GM19240 (cell line): ENCODE measurements at regions not wholly inside any gene's neighbourhood (a gene's known extent, or its start where the extent isn't known, plus 50 kb on each side); places are given as distances from the start of the nearest gene placed in this dataset.
A peak's percentile ranks its signal among the peaks of the same experiment; 100 is the strongest.

Experiments
- DNase-seq: peaks from one replicate; pipeline ENCODE4 v3.0.0; 2011; ENCODE audit warnings: low spot score; ENCODE audit not compliant: insufficient read length

DNA sequence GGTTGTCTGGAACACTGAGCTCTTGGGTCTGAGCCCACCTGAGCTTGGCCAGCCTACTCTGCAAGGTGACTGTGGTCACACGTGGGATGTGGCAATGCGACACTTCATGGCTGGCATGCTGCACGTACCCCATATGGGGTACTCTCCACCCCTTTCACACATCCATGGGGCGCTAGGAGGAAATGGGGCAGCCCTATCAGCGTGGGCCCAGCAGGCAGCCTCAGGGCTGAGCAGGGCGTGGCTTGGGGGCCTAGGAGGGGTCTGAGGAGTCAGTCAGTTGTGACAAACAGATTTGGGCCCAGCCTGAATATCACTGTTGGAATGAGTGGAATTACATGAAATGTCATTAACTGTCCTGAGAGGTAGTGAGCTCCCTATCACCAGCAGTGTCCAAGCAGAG is 82.3 kb upstream of the LINGO1 start:
- no peak for DNase-seq

DNA sequence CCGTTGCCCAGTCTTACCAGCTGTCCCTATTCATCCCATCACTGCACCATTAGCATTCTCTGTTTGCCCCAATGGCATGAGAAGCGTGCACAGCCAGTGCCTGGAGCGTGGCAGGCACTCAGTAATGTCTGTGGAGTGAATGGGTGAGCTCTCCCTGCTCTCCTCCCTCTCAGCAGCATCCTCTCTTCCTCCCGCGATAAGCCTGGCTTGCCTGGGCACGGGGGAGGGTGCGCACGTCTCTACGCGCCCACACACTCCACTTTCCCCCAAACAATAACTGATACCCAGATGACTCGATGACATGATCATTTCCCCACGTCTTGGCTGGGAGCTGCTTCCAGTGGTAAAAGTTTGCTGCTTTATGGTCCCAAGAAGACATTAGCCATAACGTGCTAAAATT is 81.8 kb upstream of the LINGO1 start:
- DNase-seq, result no peak

DNA sequence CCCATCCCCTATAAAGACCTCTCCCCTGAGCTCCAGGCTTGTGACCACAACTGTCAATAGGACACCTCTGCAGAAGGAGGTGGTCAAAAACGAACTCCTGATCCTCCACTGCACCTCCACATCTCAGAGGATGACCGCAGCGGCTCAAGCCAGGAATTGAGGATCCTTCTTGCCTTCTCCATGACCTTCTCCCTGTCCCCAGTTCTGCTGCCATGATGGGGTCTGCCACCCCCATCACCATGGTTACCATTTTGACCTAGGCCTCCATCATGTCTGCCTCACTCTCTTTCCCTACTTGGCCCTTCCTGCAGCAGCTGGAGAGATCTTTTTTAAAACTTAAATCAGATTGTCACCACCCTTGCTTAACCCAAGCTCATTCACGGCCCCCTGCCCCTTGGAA is 81.3 kb upstream of the LINGO1 start:
- DNase-seq, result no peak

DNA sequence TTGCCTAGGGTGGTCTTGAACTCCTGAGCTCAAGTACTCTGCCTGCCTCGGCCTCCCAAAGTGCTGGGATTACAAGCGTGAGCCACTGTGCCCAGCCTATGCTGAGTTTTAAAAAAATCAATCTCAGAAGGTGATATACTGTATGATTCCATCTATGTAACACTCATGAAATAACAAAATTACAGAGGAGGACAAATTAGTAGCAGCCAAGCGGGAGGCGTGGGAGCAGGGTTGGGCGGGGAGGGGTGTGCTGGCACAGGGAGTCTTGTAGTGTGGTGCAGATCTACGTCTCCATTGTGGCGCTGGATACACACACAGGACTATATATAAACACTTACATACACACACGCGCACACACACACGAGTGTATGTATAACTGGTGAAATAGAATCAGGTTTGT is 80.6 kb upstream of the LINGO1 start:
- no peak for DNase-seq

- DNase-seq, result no peak
Measured at GRCh38 chr15:77712438-77712837, 79.7 kb upstream of the LINGO1 start.

DNA sequence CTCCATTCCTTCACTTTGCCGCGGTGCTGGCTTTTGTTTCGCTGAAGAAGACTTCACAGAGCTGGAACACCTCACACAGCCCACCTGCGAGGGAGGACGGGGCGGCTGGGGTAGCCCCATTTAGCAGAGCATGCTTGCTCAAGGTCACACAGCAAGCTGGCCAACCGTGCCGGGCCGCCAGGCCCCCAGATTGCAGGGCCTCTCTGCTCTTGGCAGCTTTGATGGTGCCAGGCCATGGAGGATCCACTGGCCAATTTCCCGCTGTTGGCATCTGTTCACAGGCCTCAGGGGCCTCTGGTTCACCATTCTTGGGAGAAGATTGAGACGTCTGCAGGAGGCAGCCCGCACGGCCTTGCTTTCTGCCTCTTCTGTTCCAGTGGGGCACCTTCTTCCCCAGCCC is 77.9 kb upstream of the LINGO1 start:
- DNase-seq, result no peak

- no peak for DNase-seq
Measured at GRCh38 chr15:77710206-77710605, 77.5 kb upstream of the LINGO1 start.

- no peak for DNase-seq
Measured at GRCh38 chr15:77709135-77709886, 76.6 kb upstream of the LINGO1 start.

DNA sequence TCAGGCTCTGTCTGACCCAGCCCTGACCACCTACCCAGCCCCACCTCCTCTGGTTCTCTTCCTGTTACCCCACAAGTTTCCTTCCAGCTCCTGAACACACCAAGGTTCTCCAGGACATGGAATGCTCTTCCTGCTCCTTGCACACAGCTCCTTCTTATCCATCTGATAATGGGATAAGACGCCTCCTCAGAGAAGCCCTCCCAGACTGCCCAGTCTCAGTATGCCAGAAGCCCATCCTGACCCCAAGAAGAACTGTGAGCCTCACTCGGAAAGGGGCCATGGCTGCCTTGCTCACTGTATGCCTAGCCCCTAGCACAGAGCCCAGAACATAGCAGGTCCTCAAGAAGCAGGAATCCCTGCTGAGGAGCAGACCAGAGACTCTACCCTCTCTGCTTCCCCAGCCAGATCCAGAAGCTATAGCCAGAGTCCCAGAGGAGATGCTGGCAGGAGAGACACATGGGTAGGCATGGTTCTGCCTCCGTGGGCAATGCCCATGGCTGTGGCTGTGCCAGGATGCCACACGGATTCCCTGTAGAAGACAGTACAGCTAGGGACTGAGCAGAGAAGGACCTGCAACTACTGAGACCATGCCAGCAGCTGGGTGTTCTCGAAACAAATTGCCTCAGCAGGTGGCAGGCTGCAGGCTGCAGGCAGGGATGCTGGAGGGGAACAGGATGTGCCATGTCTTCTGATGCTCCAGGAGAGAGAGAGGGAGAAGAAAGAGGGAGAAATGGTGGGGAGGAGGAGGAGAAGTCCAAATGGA is 74.0 kb upstream of the LINGO1 start:
- no peak for DNase-seq

- peak; percentile 36 for DNase-seq
Measured at GRCh38 chr15:77702211-77702957, 69.7 kb upstream of the LINGO1 start.

GRCh38 chr15:77698481-77698880 is 65.8 kb upstream of the LINGO1 start:
- no peak for DNase-seq

DNA sequence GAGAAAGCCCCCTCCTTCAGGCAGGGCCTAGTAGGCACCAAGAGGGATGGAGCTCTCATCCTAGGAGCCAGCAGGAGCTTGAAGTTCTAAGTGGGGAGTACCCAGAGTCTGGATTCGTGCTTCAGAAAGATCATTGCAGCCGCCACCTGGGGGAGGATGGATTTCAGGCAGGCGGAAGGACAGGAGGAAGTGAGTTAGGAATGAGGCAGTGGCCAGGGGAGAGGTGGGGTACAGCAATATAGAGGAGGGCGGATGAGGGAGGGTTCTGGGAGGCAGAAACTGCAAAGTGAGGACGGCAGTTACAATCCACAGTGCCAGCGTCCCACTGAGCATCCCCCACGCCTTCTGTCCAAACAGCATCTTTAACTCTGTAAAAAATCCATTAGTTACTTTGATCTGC is 65.2 kb upstream of the LINGO1 start:
- DNase-seq, result no peak

DNA sequence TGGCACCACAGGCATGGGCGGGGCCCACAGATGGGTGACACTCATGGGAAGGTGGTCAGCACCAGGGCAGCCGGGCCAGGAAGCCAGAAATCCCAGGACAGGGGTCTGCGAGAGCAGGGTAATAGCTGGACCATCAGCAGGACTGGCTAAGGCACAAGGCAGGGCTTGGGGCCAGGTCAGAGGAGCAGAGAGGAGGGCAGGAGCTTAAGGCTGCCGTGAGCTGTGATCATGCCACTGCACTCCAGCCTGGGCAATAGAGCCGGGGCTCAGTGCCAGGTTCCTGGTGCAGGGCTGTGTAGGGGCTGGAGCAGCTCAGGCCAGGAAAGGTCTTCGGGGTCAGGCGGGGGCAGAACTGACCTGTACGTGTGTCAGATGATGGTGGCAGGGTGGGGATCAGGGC is 64.2 kb upstream of the LINGO1 start:
- no peak for DNase-seq

DNA sequence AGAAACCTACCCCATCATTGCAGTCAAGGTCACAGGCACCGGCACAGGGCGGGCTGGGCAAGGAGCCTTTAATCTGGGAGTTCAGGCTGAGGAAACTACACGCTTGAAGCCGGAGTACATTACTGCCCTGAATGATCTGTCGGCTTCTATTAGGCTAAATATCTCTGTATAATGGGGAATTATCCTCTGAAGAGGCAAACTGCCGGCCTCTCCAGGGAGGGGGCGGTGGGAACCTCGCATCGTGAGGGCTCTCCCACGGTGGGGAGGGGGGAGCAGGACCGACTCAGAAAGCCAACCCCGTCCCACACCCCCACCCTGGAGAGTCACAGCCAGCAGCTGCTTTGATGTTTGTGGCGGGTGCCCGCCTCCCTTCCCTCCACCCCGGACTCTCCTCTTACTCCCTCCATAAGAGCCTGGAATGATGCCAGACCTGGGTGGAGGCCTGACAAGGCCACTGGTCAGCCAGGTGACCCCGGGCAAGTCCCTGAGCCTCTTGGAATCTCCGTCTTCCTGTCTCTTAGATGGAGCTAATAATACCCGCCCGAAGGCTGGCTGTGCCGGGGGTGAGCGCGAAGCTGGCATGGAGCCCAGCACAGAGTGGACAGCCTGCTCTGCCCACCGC is 63.4 kb upstream of the LINGO1 start:
- DNase-seq, result no peak

DNA sequence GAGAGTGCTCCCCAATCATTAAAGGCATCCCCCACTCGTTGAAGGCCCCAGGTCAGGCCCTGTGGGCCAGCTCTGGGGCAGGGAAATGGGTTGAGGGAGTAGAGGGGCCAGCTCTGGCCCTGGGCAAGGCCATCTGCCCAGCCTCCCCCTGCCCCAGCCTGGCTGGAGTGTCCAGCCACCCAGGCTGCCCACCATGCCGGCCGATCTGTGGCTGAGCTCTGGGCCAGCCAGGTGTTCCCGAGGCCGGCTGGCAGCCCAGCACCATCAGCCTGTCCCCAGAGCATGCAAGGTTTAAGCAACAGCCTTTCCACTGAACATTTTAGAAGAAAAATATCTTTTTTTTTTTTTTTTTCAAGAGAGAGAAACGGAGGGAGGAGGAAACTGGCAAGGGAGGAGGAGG is 62.8 kb upstream of the LINGO1 start:
- no peak for DNase-seq

GRCh38 chr15:77693576-77693975 is 60.9 kb upstream of the LINGO1 start:
- no peak for DNase-seq

GRCh38 chr15:77692614-77693013 is 59.9 kb upstream of the LINGO1 start:
- no peak for DNase-seq

DNA sequence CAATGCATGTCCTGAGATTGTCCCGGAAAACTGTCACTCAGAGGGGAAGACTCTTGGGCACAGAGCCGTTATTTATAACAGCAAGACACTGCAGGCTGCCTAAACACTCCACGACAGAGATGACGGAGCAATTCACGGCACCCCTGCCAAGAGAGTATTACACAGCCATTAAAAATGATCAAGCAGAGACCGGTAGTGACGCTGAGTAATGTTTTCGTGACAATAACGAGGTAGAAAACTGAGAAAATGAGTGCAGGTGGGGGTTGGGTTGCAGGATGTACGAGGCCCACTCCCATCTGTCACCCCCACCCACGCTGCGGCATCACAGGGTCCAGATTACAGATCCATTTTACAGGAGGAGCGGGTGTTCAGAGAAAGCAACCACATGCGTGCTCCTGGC is 58.9 kb upstream of the LINGO1 start:
- no peak for DNase-seq

DNA sequence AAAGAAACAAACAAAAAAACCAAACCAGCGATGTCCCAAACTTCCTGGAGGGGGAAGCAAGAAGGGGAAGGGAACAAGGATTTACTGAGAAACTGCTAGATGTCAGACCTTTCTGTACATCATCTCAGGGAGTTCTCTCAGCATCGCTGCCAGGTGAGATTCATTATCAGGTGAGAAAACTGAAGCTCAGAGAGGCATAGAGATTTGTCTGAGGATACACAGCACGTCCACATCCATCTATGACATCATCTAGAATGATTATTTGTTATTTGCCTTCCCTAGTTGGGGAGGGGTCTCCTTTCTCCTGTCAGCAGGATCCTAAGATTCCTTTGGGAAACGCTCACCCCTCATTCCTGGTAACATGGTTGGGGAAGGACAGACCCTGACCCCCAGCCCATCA is 57.1 kb upstream of the LINGO1 start:
- no peak for DNase-seq

GRCh38 chr15:77688693-77689092 is 56.0 kb upstream of the LINGO1 start:
- DNase-seq, result no peak

GRCh38 chr15:77688266-77688665 is 55.6 kb upstream of the LINGO1 start:
- DNase-seq, result no peak
